HCT116 (cell line): ENCODE measurements at regions not wholly inside any gene's neighbourhood (a gene's known extent, or its start where the extent isn't known, plus 50 kb on each side); places are given as distances from the start of the nearest gene placed in this dataset.

Experiments
- ATAC-seq: fragments of 200-7000 bp; cut with Tn5 transposase; 2 replicates; pipeline ENCODE4 v1.9.1; 2020; ENCODE audit warnings: mild to moderate bottlenecking, moderate library complexity
- BruUV-seq: library from RNA; stranded (reverse); fragments of 400-500 nt; replicated peaks from 2 replicates; lab custom pipeline; 2021; lab: Mats Ljungman, UMichigan
- CTCF ChIA-PET: fragments of 300-600 bp; sonication (Branson Sonifier 250); formaldehyde crosslinking; loops from one replicate; lab custom pipeline; 2021; ENCODE audit warnings: antibody characterized with exemption; lab: Charles Lee
- POLR2A ChIA-PET: fragments of 300-600, 350-600 bp; sonication (Branson Sonifier 250); formaldehyde crosslinking; loops from one replicate; lab custom pipeline; 2021; ENCODE audit warnings: antibody characterized with exemption; lab: Charles Lee
- RAD21 ChIA-PET, 2 experiments: fragments of 300-600 bp; sonication (Branson Sonifier 250); formaldehyde crosslinking; loops; one replicate each; lab custom pipeline; 2023; ENCODE audit warnings: low total read pairs in 2 of 2; ENCODE audit not compliant: uncharacterized antibody in 2 of 2, unreplicated experiment in 2 of 2, low non-redundant PET in 1 of 2; lab: Charles Lee
- DNase-seq: peaks from one replicate; pipeline ENCODE4 v3.0.0-alpha.2; 2010; ENCODE audit warnings: low read depth, low spot score
- H2AFZ ChIP-seq: fragments of 200-600 bp; shearing (Covaris generic), sonication (generic); 2 replicates; pipeline ENCODE4 v1.6.1; 2017; ENCODE audit warnings: low read depth, mixed run types, mixed read lengths, antibody characterized with exemption, low read length; ENCODE audit not compliant: poor library complexity, severe bottlenecking
- H3K27ac ChIP-seq: 2 replicates; pipeline ENCODE4 v1.5.1; 2012; ENCODE audit warnings: low read depth, low read length
- H3K27me3 ChIP-seq: fragments of 200-600 bp; sonication (generic); 2 replicates; pipeline ENCODE4 v1.6.1; 2016; ENCODE audit warnings: mixed run types, low read length, mixed read lengths; ENCODE audit not compliant: insufficient read depth
- H3K36me3 ChIP-seq, 2 experiments: fragments of 200-500 bp in 1 of 2; fragments of 200-600 bp in 1 of 2; sonication (Bioruptor generic) in 1 of 2; sonication (generic) in 1 of 2; 2 replicates each; pipeline versions ENCODE4 v1.5.1 to v1.6.1; 2014 to 2016; ENCODE audit warnings: low read length in 2 of 2, inconsistent platforms in 1 of 2, mixed read lengths in 1 of 2, mixed run types in 1 of 2; ENCODE audit not compliant: insufficient read depth in 2 of 2, control insufficient read depth in 1 of 2
- H3K4me1 ChIP-seq, 2 experiments: fragments of 200-600 bp in 1 of 2; sonication (generic) in 1 of 2; 2 replicates each; pipeline versions ENCODE4 v1.5.1 to v1.6.1; 2012 to 2017; ENCODE audit warnings: low read length in 2 of 2, inconsistent platforms in 1 of 2, mild to moderate bottlenecking in 1 of 2, mixed read lengths in 1 of 2, mixed run types in 1 of 2, moderate library complexity in 1 of 2; ENCODE audit not compliant: insufficient read depth in 2 of 2, control insufficient read depth in 1 of 2
- H3K4me2 ChIP-seq: fragments of 200-600 bp; sonication (generic); 2 replicates; pipeline ENCODE4 v1.6.1; 2017; ENCODE audit warnings: mixed run types, low read length, mixed read lengths
- H3K4me3 ChIP-seq, 2 experiments: fragments of 200-600 bp in 1 of 2; sonication (generic) in 1 of 2; replicated peaks in 1 of 2; 2 replicates each; pipeline ENCODE4 v1.5.1; 2011 to 2016; ENCODE audit warnings: low read length in 2 of 2, control low read depth in 1 of 2, low read depth in 1 of 2, mild to moderate bottlenecking in 1 of 2, mixed read lengths in 1 of 2, mixed run types in 1 of 2
- H3K79me2 ChIP-seq: fragments of 200-600 bp; sonication (generic); 2 replicates; pipeline ENCODE4 v1.6.1; 2017; ENCODE audit warnings: mild to moderate bottlenecking, mixed run types, low read length, moderate library complexity, mixed read lengths; ENCODE audit not compliant: insufficient read depth
- H3K9ac ChIP-seq: fragments of 200-600 bp; sonication (generic); 2 replicates; pipeline ENCODE4 v1.6.1; 2016; ENCODE audit warnings: low read length, mixed read lengths
- H3K9me2 ChIP-seq: fragments of 200-600 bp; sonication (generic), shearing (Covaris generic); 2 replicates; pipeline ENCODE4 v1.6.1; 2017; ENCODE audit warnings: mixed run types, mild to moderate bottlenecking, moderate library complexity; ENCODE audit not compliant: insufficient read depth
- H3K9me3 ChIP-seq, 2 experiments: fragments of 200-500 bp in 1 of 2; fragments of 200-600 bp in 1 of 2; sonication (Bioruptor generic) in 1 of 2; sonication (generic) in 1 of 2; 2 replicates each; pipeline ENCODE4 v1.6.1; 2014 to 2017; ENCODE audit warnings: low read length in 2 of 2, mixed read lengths in 2 of 2, inconsistent platforms in 1 of 2, low read depth in 1 of 2, mild to moderate bottlenecking in 1 of 2, mixed run types in 1 of 2, moderate library complexity in 1 of 2; ENCODE audit not compliant: control insufficient read depth in 1 of 2, insufficient read depth in 1 of 2
- H4K20me1 ChIP-seq: fragments of 200-600 bp; sonication (generic), shearing (Covaris generic); 2 replicates; pipeline ENCODE4 v1.6.1; 2017; ENCODE audit warnings: mixed run types, mild to moderate bottlenecking, moderate library complexity; ENCODE audit not compliant: insufficient read depth
- CBX3 ChIP-seq: IDR thresholded peaks from 2 replicates; pipeline ENCODE4 v1.6.1; 2012; ENCODE audit warnings: low read depth
- CEBPB ChIP-seq: IDR thresholded peaks from 2 replicates; pipeline ENCODE4 v1.6.1; 2012; ENCODE audit warnings: low read depth
- EGR1 ChIP-seq: IDR thresholded peaks from 2 replicates; pipeline ENCODE4 v1.6.1; 2012; ENCODE audit warnings: low read depth
- ELF1 ChIP-seq: IDR thresholded peaks from 2 replicates; pipeline ENCODE4 v1.6.1; 2012; ENCODE audit warnings: low read depth, borderline replicate concordance
- EZH2phosphoT487 ChIP-seq: fragments of 200-600 bp; IDR thresholded peaks from 2 replicates; pipeline ENCODE4 v1.6.1; 2018; ENCODE audit warnings: antibody characterized with exemption, borderline replicate concordance
- POLR2AphosphoS5 ChIP-seq: IDR thresholded peaks from 2 replicates; pipeline ENCODE4 v1.6.1; 2011; ENCODE audit warnings: mild to moderate bottlenecking, low read depth, low read length, moderate library complexity
- SP1 ChIP-seq: IDR thresholded peaks from 2 replicates; pipeline ENCODE4 v1.6.1; 2012; ENCODE audit warnings: low read depth
- SRF ChIP-seq: IDR thresholded peaks from 2 replicates; pipeline ENCODE4 v1.6.1; 2012; ENCODE audit warnings: low read depth
- TCF7L2 ChIP-seq: IDR thresholded peaks from 2 replicates; pipeline ENCODE4 v1.7.0; 2011; ENCODE audit warnings: borderline replicate concordance, inconsistent platforms; ENCODE audit not compliant: insufficient read depth, insufficient read length; ENCODE audit errors: extremely low read depth
- YY1 ChIP-seq: IDR thresholded peaks from 2 replicates; pipeline ENCODE4 v1.6.1; 2011; ENCODE audit warnings: low read length, low read depth, moderate library complexity, mild to moderate bottlenecking; ENCODE audit not compliant: insufficient replicate concordance; ENCODE audit errors: extremely low read depth
- ZNF274 ChIP-seq: fragments of 200-500 bp; sonication (Bioruptor generic); IDR thresholded peaks from 2 replicates; pipeline ENCODE4 v1.6.1; 2014; ENCODE audit warnings: mild to moderate bottlenecking, low read depth, low read length, inconsistent platforms
- intact Hi-C: fragments of 100-400 bp; cut with micrococcal nuclease; formaldehyde crosslinking; loops from 2 replicates; pipeline ENCODE4 v1.10.0; 2022
- TF ChIP-seq, protein P1 (sequence below): IDR thresholded peaks from 2 replicates; pipeline ENCODE4 v1.6.1; 2012
- TF ChIP-seq, protein P2 (sequence below): IDR thresholded peaks from 2 replicates; pipeline ENCODE4 v1.6.1; 2012; ENCODE audit warnings: low read depth
- TF ChIP-seq, protein P3 (sequence below): IDR thresholded peaks from 2 replicates; pipeline ENCODE4 v1.6.1; 2012

DNA sequence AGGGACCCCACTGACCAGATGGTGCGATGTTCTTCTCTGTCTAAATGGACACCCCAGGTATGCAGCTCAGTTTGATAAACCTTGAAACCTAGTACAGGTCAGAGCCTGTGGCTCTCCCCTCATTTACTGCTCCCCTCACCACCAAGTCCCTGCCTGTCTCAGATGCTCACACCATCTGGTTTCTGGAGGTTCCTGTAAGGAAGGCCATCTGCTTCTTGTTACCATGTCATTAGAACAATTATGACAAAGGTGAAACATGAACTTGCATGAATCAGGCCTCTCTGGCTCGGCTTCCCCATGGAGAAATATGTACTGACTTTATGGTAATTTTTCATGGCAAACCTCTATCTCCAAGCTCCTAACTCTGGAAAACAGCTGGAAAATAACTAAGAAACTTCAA, 965.7 kb downstream of the UQCRFS1 start:
- Histone ChIP-seq H3K9me2 (no peaks in the 10 kb centered on the region), H3K27me3 (no peaks in the 10 kb centered on the region), H3K4me3 (no peak overlapping the region), H3K4me1 (no peaks in the 10 kb centered on the region), H3K9me3 (peaks cover 10 to 40% of the 10 kb centered on the region in 2 experiments; a peak in 2 of 4 replicates), H3K27ac (no peak overlapping the region), H2AFZ (no peak overlapping the region), H3K4me2 (no peak overlapping the region), H3K79me2 (no peaks in the 10 kb centered on the region), H3K36me3 (no peaks in the 10 kb centered on the region), H4K20me1 (no peaks in the 10 kb centered on the region), H3K9ac (no peak overlapping the region)
- DNase-seq (no peak), ATAC-seq (no peak)
- CTCF ChIA-PET = no interaction called here
- intact Hi-C loops = no loop called here
- RAD21 ChIA-PET = no interaction called here
- no TSS peak for BruUV-seq
- no peak for TF ChIP-seq CBX3
- no peak for TF ChIP-seq CEBPB
- no peak for TF ChIP-seq EZH2phosphoT487
- TF ChIP-seq TCF7L2 = no peak
- TF ChIP-seq ELF1 = no peak
- no peak for TF ChIP-seq SRF
- no peak for TF ChIP-seq ZNF274
- POLR2A ChIA-PET = no interaction called here

DNA sequence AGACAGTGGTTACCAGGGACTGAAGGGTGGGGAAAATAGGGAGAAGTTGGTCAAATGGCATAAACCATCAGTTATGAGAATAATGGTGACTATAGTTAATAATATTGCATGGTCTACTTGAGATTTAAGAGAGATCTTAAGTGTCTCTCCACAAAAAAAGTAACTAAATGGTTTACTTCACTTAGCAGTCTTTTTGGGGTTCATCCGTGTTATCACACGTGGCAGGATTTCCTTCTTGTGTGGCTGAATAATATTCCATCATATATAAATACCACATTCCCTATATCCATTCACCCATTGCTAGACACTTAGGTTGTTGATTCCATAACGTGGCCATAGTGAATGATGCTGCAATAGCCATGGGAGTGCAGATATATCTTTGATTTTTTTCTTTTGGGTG, 967.0 kb downstream of the UQCRFS1 start:
- no peaks in the 10 kb centered on the region for H3K9me2 ChIP-seq
- no peak overlapping the region for H3K27ac ChIP-seq
- no peak overlapping the region for H3K4me2 ChIP-seq
- H4K20me1 ChIP-seq = no peaks in the 10 kb centered on the region
- ChIA-PET POLR2A (no interaction called here), RAD21 (no interaction called here), CTCF (no interaction called here)
- H3K9me3 ChIP-seq = peaks cover 10 to 30% of the 10 kb centered on the region in 2 experiments; a peak in 2 of 4 replicates
- no peaks in the 10 kb centered on the region for H3K36me3 ChIP-seq
- DNase-seq (no peak), ATAC-seq (no peak)
- intact Hi-C loops = no loop called here
- TF ChIP-seq POLR2AphosphoS5 (no peak), ZNF274 (no peak), TCF7L2 (no peak), SP1 (no peak), EZH2phosphoT487 (no peak), CEBPB (no peak), YY1 (no peak), SRF (no peak), EGR1 (no peak), ELF1 (no peak)
- TF ChIP-seq, protein P1, sequence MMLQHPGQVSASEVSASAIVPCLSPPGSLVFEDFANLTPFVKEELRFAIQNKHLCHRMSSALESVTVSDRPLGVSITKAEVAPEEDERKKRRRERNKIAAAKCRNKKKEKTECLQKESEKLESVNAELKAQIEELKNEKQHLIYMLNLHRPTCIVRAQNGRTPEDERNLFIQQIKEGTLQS = no peak
- TF ChIP-seq, protein P2, sequence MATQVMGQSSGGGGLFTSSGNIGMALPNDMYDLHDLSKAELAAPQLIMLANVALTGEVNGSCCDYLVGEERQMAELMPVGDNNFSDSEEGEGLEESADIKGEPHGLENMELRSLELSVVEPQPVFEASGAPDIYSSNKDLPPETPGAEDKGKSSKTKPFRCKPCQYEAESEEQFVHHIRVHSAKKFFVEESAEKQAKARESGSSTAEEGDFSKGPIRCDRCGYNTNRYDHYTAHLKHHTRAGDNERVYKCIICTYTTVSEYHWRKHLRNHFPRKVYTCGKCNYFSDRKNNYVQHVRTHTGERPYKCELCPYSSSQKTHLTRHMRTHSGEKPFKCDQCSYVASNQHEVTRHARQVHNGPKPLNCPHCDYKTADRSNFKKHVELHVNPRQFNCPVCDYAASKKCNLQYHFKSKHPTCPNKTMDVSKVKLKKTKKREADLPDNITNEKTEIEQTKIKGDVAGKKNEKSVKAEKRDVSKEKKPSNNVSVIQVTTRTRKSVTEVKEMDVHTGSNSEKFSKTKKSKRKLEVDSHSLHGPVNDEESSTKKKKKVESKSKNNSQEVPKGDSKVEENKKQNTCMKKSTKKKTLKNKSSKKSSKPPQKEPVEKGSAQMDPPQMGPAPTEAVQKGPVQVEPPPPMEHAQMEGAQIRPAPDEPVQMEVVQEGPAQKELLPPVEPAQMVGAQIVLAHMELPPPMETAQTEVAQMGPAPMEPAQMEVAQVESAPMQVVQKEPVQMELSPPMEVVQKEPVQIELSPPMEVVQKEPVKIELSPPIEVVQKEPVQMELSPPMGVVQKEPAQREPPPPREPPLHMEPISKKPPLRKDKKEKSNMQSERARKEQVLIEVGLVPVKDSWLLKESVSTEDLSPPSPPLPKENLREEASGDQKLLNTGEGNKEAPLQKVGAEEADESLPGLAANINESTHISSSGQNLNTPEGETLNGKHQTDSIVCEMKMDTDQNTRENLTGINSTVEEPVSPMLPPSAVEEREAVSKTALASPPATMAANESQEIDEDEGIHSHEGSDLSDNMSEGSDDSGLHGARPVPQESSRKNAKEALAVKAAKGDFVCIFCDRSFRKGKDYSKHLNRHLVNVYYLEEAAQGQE = no peak
- TF ChIP-seq, protein P3, sequence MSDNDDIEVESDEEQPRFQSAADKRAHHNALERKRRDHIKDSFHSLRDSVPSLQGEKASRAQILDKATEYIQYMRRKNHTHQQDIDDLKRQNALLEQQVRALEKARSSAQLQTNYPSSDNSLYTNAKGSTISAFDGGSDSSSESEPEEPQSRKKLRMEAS = no peak
- no peaks in the 10 kb centered on the region for H3K27me3 ChIP-seq
- H3K79me2 ChIP-seq = no peaks in the 10 kb centered on the region
- no peaks in the 10 kb centered on the region for H3K4me1 ChIP-seq
- H3K9ac ChIP-seq = no peak overlapping the region
- no peak overlapping the region for H3K4me3 ChIP-seq
- H2AFZ ChIP-seq = no peak overlapping the region
- no TSS peak for BruUV-seq
